ENCODE measurements at regions not wholly inside any gene's neighbourhood (a gene's known extent, or its start where the extent isn't known, plus 50 kb on each side); places are given as distances from the start of the nearest gene placed in this dataset.
"Not testable (repeated sequence)": the region's sequence is repeated elsewhere in the genome, so short reads cannot be mapped to it uniquely, and the experiment has no call there.

- DNase-seq = no peak
These were observed 128.2 kb downstream of the PPIAL4G start for GRCh38 chr1:148354913-148355308.

- DNase-seq = no peak
These were observed 128.7 kb downstream of the PPIAL4G start for GRCh38 chr1:148354284-148354912.

GRCh38 chr1:148353461-148354283 lies 129.4 kb downstream of the PPIAL4G start:
- no peak for DNase-seq

- no peak for DNase-seq
These were observed 130.5 kb downstream of the PPIAL4G start for GRCh38 chr1:148352470-148353053.

GRCh38 chr1:148347781-148348180 lies 135.3 kb downstream of the PPIAL4G start:
- no peak for DNase-seq

GRCh38 chr1:148345659-148346151 lies 137.4 kb downstream of the PPIAL4G start:
- DNase-seq = peak; percentile 28

GRCh38 chr1:148344651-148345050 lies 138.5 kb downstream of the PPIAL4G start:
- not testable (repeated sequence) for DNase-seq

GRCh38 chr1:148341729-148342128 lies 141.4 kb downstream of the PPIAL4G start:
- not testable (repeated sequence) for DNase-seq

GRCh38 chr1:148336121-148336918 lies 146.8 kb downstream of the PPIAL4G start:
- not testable (repeated sequence) for DNase-seq

GRCh38 chr1:148334339-148335130 lies 148.6 kb downstream of the PPIAL4G start:
- DNase-seq = peak; percentile 90

GRCh38 chr1:148333875-148334338 lies 149.2 kb downstream of the PPIAL4G start:
- no peak for DNase-seq

GRCh38 chr1:148328884-148329283 lies 154.2 kb downstream of the PPIAL4G start:
- no peak for DNase-seq

- DNase-seq = not testable (repeated sequence)
These were observed 158.1 kb downstream of the PPIAL4G start for GRCh38 chr1:148325031-148325430.

- DNase-seq = not testable (repeated sequence)
These were observed 158.6 kb downstream of the PPIAL4G start for GRCh38 chr1:148324465-148324864.

- DNase-seq = not testable (repeated sequence)
These were observed 163.0 kb downstream of the PPIAL4G start for GRCh38 chr1:148320079-148320478.

- DNase-seq = no peak
These were observed 164.2 kb downstream of the PPIAL4G start for GRCh38 chr1:148318904-148319242.

- DNase-seq = no peak
These were observed 164.8 kb downstream of the PPIAL4G start for GRCh38 chr1:148318123-148318903.

GRCh38 chr1:148317288-148317985 lies 165.4 kb upstream of the NBPF11 start:
- DNase-seq = no peak

- peak; percentile 4 for DNase-seq
These were observed 163.2 kb upstream of the NBPF11 start for GRCh38 chr1:148315071-148315811.

GRCh38 chr1:148310807-148311206 lies 158.7 kb upstream of the NBPF11 start:
- DNase-seq = no peak

Measured in kidney glomerular epithelial cell (primary cell).